Loucy (cell line): ENCODE measurements at regions not wholly inside any gene's neighbourhood (a gene's known extent, or its start where the extent isn't known, plus 50 kb on each side); places are given as distances from the start of the nearest gene placed in this dataset.

Experiments
- H2AFZ ChIP-seq: fragments of 200-600 bp; sonication (generic); 2 replicates; pipeline ENCODE4 v1.6.0; 2016; ENCODE audit warnings: antibody characterized with exemption, mild to moderate bottlenecking, low read length, moderate library complexity
- H3F3A ChIP-seq: fragments of 200-600 bp; 2 replicates; pipeline ENCODE4 v1.6.0; 2016; ENCODE audit warnings: antibody characterized with exemption, low read depth, mild to moderate bottlenecking
- H3K27me3 ChIP-seq: fragments of 200-600 bp; sonication (generic); 2 replicates; pipeline ENCODE4 v1.6.1; 2014; ENCODE audit warnings: low read length, mild to moderate bottlenecking; ENCODE audit not compliant: insufficient read depth, poor library complexity, severe bottlenecking
- H3K36me3 ChIP-seq: fragments of 200-600 bp; sonication (generic); 2 replicates; pipeline ENCODE4 v1.6.1; 2016; ENCODE audit warnings: low read length; ENCODE audit not compliant: insufficient read depth
- H3K4me1 ChIP-seq: fragments of 200-600 bp; sonication (generic); 2 replicates; pipeline ENCODE4 v1.5.1; 2014; ENCODE audit warnings: low read length, mild to moderate bottlenecking; ENCODE audit not compliant: insufficient read depth, poor library complexity, severe bottlenecking
- H3K4me2 ChIP-seq: fragments of 200-600 bp; sonication (generic); 2 replicates; pipeline ENCODE4 v1.6.0; 2014; ENCODE audit warnings: antibody characterized with exemption, low read length, low read depth, mild to moderate bottlenecking; ENCODE audit not compliant: poor library complexity, severe bottlenecking
- H3K4me3 ChIP-seq: fragments of 200-600 bp; sonication (generic); 2 replicates; pipeline ENCODE4 v1.5.1; 2014; ENCODE audit warnings: low read length, mild to moderate bottlenecking, mixed read lengths; ENCODE audit not compliant: poor library complexity, severe bottlenecking
- H3K79me2 ChIP-seq: fragments of 200-600 bp; sonication (generic); 2 replicates; pipeline ENCODE4 v1.6.1; 2014; ENCODE audit warnings: low read length; ENCODE audit not compliant: insufficient read depth
- H3K9ac ChIP-seq: fragments of 200-600 bp; sonication (generic); 2 replicates; pipeline ENCODE4 v1.6.0; 2014; ENCODE audit warnings: mild to moderate bottlenecking, low read depth, low read length, moderate library complexity; ENCODE audit not compliant: poor library complexity, severe bottlenecking
- H3K9me2 ChIP-seq: fragments of 200-600 bp; sonication (generic); replicated peaks from 2 replicates; pipeline ENCODE4 v1.6.1; 2016; ENCODE audit warnings: low read depth, low read length, mixed read lengths
- H3K9me3 ChIP-seq: fragments of 200-600 bp; sonication (generic); 2 replicates; pipeline ENCODE4 v1.6.1; 2014; ENCODE audit warnings: mild to moderate bottlenecking, antibody characterized with exemption, low read length, low read depth; ENCODE audit not compliant: insufficient read depth
- H4K20me1 ChIP-seq: fragments of 200-600 bp; sonication (generic); 2 replicates; pipeline ENCODE4 v1.6.0; 2014; ENCODE audit warnings: antibody characterized with exemption, low read length, mild to moderate bottlenecking; ENCODE audit not compliant: insufficient read depth, poor library complexity, severe bottlenecking
- CTCF ChIP-seq: fragments of 200-600 bp; sonication (generic); conservative IDR thresholded peaks from 2 replicates; pipeline ENCODE4 v1.5.1; 2014; ENCODE audit warnings: mild to moderate bottlenecking, antibody characterized with exemption, low read length
- EZH2phosphoT487 ChIP-seq: fragments of 200-600 bp; IDR thresholded peaks from 2 replicates; pipeline ENCODE4 v1.6.1; 2018; ENCODE audit warnings: antibody characterized with exemption, mild to moderate bottlenecking, moderate library complexity, borderline replicate concordance

- TF ChIP-seq EZH2phosphoT487, result no peak
- no peak for TF ChIP-seq CTCF
- H3K9ac ChIP-seq, result no peak overlapping the region
- no peaks in the 10 kb centered on the region for H3K27me3 ChIP-seq
- H3K4me2 ChIP-seq, result no peak overlapping the region
- H3F3A ChIP-seq, result no peaks in the 10 kb centered on the region
- no peaks in the 10 kb centered on the region for H4K20me1 ChIP-seq
- H3K4me1 ChIP-seq, result no peaks in the 10 kb centered on the region
- no peak overlapping the region for H3K4me3 ChIP-seq
- no peaks in the 10 kb centered on the region for H3K9me2 ChIP-seq
- no peak overlapping the region for H2AFZ ChIP-seq
- no peaks in the 10 kb centered on the region for H3K36me3 ChIP-seq
- H3K9me3 ChIP-seq, result no peaks in the 10 kb centered on the region
- H3K79me2 ChIP-seq, result no peaks in the 10 kb centered on the region
Measured at GRCh38 chr1:22330092-22330759, 121.4 kb upstream of the ZBTB40 start.

- Histone ChIP-seq H3K9me3 (no peaks in the 10 kb centered on the region), H3K9me2 (no peaks in the 10 kb centered on the region), H3K27me3 (no peaks in the 10 kb centered on the region), H3K9ac (no peak overlapping the region), H3K4me3 (no peak overlapping the region), H3K4me1 (no peaks in the 10 kb centered on the region), H3K79me2 (no peaks in the 10 kb centered on the region), H3K36me3 (no peaks in the 10 kb centered on the region), H2AFZ (no peak overlapping the region), H4K20me1 (no peaks in the 10 kb centered on the region), H3K4me2 (no peak overlapping the region), H3F3A (no peaks in the 10 kb centered on the region)
- TF ChIP-seq EZH2phosphoT487 (no peak), CTCF (no peak)
Measured at GRCh38 chr1:22330760-22331119, 120.9 kb upstream of the ZBTB40 start.

DNA sequence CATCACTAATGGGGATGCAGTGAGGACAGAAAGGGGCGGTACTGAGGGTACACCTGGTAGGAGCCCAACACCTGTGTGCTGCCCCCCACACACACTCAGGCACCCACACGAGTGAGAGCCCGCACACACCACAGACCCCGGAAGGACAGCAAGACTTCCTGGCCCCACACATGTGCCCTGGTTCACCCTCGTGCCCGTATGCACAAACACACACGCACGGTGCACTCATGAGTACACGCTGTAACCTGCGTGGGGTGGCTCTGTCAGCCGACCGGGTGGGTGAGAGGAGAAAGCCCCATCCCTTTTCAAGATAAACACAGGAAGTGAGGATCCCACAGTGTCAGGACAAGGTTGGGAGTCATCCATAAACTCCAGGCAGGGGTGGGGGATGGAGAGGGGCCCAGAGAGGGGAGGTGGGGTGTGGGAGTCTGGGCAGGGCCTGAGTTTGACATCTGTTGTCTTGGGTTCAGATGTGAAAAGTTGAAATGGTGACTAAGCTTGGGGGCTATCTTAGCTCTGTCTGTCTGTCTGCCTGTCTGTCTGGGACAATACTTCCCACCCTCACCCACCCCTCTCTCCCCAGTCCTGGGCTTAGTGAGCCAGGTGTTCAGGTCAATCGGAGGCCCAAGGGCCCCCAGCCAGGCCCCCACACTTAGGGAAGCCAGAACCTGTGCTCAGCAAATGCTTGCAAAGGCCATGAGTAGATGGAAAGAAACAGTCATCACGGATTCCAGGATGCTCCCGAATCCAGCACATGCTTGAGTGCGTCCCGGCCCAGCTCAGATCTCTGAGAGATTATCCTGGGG lies 119.8 kb upstream of the ZBTB40 start:
- H3K4me3 ChIP-seq, result no peak overlapping the region
- no peak overlapping the region for H3K4me2 ChIP-seq
- H3F3A ChIP-seq, result no peaks in the 10 kb centered on the region
- H3K9me3 ChIP-seq, result no peaks in the 10 kb centered on the region
- no peaks in the 10 kb centered on the region for H3K27me3 ChIP-seq
- no peaks in the 10 kb centered on the region for H3K4me1 ChIP-seq
- H4K20me1 ChIP-seq, result no peaks in the 10 kb centered on the region
- H3K79me2 ChIP-seq, result no peaks in the 10 kb centered on the region
- H3K9me2 ChIP-seq, result no peaks in the 10 kb centered on the region
- H3K36me3 ChIP-seq, result no peaks in the 10 kb centered on the region
- TF ChIP-seq CTCF, result no peak
- TF ChIP-seq EZH2phosphoT487, result no peak
- no peak overlapping the region for H3K9ac ChIP-seq
- no peak overlapping the region for H2AFZ ChIP-seq
